ENCODE measurements at regions not wholly inside any gene's neighbourhood (a gene's known extent, or its start where the extent isn't known, plus 50 kb on each side); places are given as distances from the start of the nearest gene placed in this dataset.

DNA sequence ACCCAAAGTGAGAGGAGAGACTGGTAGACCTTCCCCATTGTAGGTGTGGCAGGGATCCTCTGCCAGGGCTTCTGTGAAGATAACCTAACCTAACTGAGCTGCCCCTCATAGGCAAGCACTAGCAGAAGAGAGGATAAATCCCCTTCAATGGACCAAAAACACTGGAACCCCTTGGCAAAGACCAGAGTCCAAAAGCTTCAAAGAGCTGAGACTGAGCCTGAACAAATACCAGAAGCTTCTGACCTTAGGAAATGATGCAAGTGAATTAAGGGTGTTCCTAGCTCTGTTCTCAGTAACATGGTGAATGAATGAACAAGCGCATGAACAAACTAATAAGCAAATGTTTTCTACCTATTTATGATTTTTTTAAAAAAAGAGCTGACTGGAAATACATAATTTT lies 123.2 kb downstream of the RRAGC start:
- TF ChIP-seq, protein P1, sequence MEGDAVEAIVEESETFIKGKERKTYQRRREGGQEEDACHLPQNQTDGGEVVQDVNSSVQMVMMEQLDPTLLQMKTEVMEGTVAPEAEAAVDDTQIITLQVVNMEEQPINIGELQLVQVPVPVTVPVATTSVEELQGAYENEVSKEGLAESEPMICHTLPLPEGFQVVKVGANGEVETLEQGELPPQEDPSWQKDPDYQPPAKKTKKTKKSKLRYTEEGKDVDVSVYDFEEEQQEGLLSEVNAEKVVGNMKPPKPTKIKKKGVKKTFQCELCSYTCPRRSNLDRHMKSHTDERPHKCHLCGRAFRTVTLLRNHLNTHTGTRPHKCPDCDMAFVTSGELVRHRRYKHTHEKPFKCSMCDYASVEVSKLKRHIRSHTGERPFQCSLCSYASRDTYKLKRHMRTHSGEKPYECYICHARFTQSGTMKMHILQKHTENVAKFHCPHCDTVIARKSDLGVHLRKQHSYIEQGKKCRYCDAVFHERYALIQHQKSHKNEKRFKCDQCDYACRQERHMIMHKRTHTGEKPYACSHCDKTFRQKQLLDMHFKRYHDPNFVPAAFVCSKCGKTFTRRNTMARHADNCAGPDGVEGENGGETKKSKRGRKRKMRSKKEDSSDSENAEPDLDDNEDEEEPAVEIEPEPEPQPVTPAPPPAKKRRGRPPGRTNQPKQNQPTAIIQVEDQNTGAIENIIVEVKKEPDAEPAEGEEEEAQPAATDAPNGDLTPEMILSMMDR (IDR thresholded peaks at IDR 0.05), result no peak
- TF ChIP-seq POLR2A (IDR thresholded peaks at IDR 0.05), result no peak

Measured in adrenal gland (tissue), 5 donors.